Hepatocyte (in vitro differentiated cells): ENCODE measurements at regions not wholly inside any gene's neighbourhood (a gene's known extent, or its start where the extent isn't known, plus 50 kb on each side); places are given as distances from the start of the nearest gene placed in this dataset.
"Not testable (repeated sequence)": the region's sequence is repeated elsewhere in the genome, so short reads cannot be mapped to it uniquely, and the experiment has no call there.

Source experiments
- DNase-seq: peaks from one replicate; pipeline ENCODE4 v3.0.0-alpha.2; 2016; ENCODE audit warnings: low spot score
- H2AFZ ChIP-seq: fragments of 200-600 bp; sonication (generic); 2 replicates; pipeline ENCODE4 v1.6.0; 2016; ENCODE audit warnings: antibody characterized with exemption, mild to moderate bottlenecking
- H3K27ac ChIP-seq: fragments of 200-600 bp; sonication (generic); 2 replicates; pipeline ENCODE4 v1.5.1; 2016; ENCODE audit warnings: mild to moderate bottlenecking
- H3K27me3 ChIP-seq: fragments of 200-600 bp; sonication (generic); 2 replicates; pipeline ENCODE4 v1.6.1; 2016
- H3K36me3 ChIP-seq: fragments of 200-600 bp; sonication (generic); replicated peaks from 2 replicates; pipeline ENCODE4 v1.5.1; 2016; ENCODE audit warnings: low read depth; ENCODE audit not compliant: insufficient read depth
- H3K4me1 ChIP-seq: fragments of 200-600 bp; sonication (generic); 2 replicates; pipeline ENCODE4 v1.5.1; 2016; ENCODE audit warnings: mild to moderate bottlenecking, moderate library complexity; ENCODE audit not compliant: insufficient read depth
- H3K4me2 ChIP-seq: fragments of 200-600 bp; sonication (generic); 2 replicates; pipeline ENCODE4 v1.6.0; 2016
- H3K4me3 ChIP-seq: fragments of 200-600 bp; sonication (generic); 2 replicates; pipeline ENCODE4 v1.5.1; 2016; ENCODE audit warnings: mild to moderate bottlenecking
- H3K79me2 ChIP-seq: fragments of 200-600 bp; sonication (generic); 2 replicates; pipeline ENCODE4 v1.6.0; 2017; ENCODE audit warnings: mild to moderate bottlenecking
- H3K9me2 ChIP-seq: fragments of 200-600 bp; sonication (generic); replicated peaks from 2 replicates; pipeline ENCODE4 v1.6.0; 2017; ENCODE audit warnings: mild to moderate bottlenecking; ENCODE audit not compliant: insufficient read depth
- H3K9me3 ChIP-seq: fragments of 200-600 bp; sonication (generic); 2 replicates; pipeline ENCODE4 v1.5.1; 2016; ENCODE audit warnings: low read depth, mild to moderate bottlenecking
- H4K20me1 ChIP-seq: fragments of 200-600 bp; sonication (generic); 2 replicates; pipeline ENCODE4 v1.6.0; 2016; ENCODE audit warnings: mild to moderate bottlenecking; ENCODE audit not compliant: insufficient read depth, poor library complexity, severe bottlenecking
- CTCF ChIP-seq: fragments of 200-600 bp; sonication (generic); IDR thresholded peaks from 2 replicates; pipeline ENCODE4 v1.5.1; 2016; ENCODE audit warnings: antibody characterized with exemption, mild to moderate bottlenecking; ENCODE audit not compliant: poor library complexity
- EZH2 ChIP-seq: fragments of 200-600 bp; sonication (generic); IDR thresholded peaks from 2 replicates; pipeline ENCODE4 v1.6.1; 2016; ENCODE audit warnings: antibody characterized with exemption, mild to moderate bottlenecking, borderline replicate concordance
- EZH2phosphoT487 ChIP-seq: fragments of 200-600 bp; sonication (generic); IDR thresholded peaks from one replicate; pipeline ENCODE4 v1.6.1; 2018; ENCODE audit warnings: antibody characterized with exemption, mild to moderate bottlenecking, low read depth, moderate library complexity; ENCODE audit not compliant: unreplicated experiment, severe bottlenecking
- WGBS: methylation state at CpG from one replicate; pipeline ENCODE4 v1.1.6; 2016; ENCODE audit warnings: low lambda C conversion rate; ENCODE audit errors: missing lambda C conversion rate; 5-methylcytosine and 5-hydroxymethylcytosine counted together

- H3K4me1 ChIP-seq = no peaks in the 10 kb centered on the region
- TF ChIP-seq EZH2 (no peak), CTCF (no peak), EZH2phosphoT487 (no peak)
- no peaks in the 10 kb centered on the region for H4K20me1 ChIP-seq
- H3K4me3 ChIP-seq = no peak overlapping the region
- no peak overlapping the region for H2AFZ ChIP-seq
- H3K79me2 ChIP-seq = no peaks in the 10 kb centered on the region
- H3K36me3 ChIP-seq = no peaks in the 10 kb centered on the region
- WGBS = 77% methylated on average over 5 of the region's 5 CpGs
- no peak overlapping the region for H3K4me2 ChIP-seq
- H3K27me3 ChIP-seq = no peaks in the 10 kb centered on the region
- H3K9me2 ChIP-seq = no peaks in the 10 kb centered on the region
- no peak overlapping the region for H3K27ac ChIP-seq
- no peak for DNase-seq
- no peaks in the 10 kb centered on the region for H3K9me3 ChIP-seq
Observed at GRCh38 chr5:175335691-175336090, 108.3 kb downstream of the DRD1 start.

- H3K27me3 ChIP-seq, H3K27ac ChIP-seq, H4K20me1 ChIP-seq, H3K9me2 ChIP-seq, DNase-seq, H3K9me3 ChIP-seq, H3K4me2 ChIP-seq, H3K79me2 ChIP-seq, H3K4me1 ChIP-seq, H3K4me3 ChIP-seq, H3K36me3 ChIP-seq, H2AFZ ChIP-seq: not testable (repeated sequence)
- WGBS = 53% methylated on average over 14 of the region's 14 CpGs
Observed at GRCh38 chr5:175331173-175332036, 112.6 kb downstream of the DRD1 start.

- no peak overlapping the region for H2AFZ ChIP-seq
- no peaks in the 10 kb centered on the region for H3K4me1 ChIP-seq
- no peak overlapping the region for H3K4me2 ChIP-seq
- H3K9me2 ChIP-seq = no peaks in the 10 kb centered on the region
- H3K4me3 ChIP-seq = no peak overlapping the region
- H3K36me3 ChIP-seq = no peaks in the 10 kb centered on the region
- H3K27ac ChIP-seq = no peak overlapping the region
- no peak for TF ChIP-seq EZH2phosphoT487
- TF ChIP-seq CTCF = no peak
- TF ChIP-seq EZH2 = no peak
- DNase-seq = no peak
- H3K27me3 ChIP-seq = no peaks in the 10 kb centered on the region
- WGBS = 88% methylated on average over 6 of the region's 6 CpGs
- no peaks in the 10 kb centered on the region for H4K20me1 ChIP-seq
- H3K9me3 ChIP-seq = no peaks in the 10 kb centered on the region
- no peaks in the 10 kb centered on the region for H3K79me2 ChIP-seq
Observed at GRCh38 chr5:175329976-175330375, 114.0 kb downstream of the DRD1 start.

GRCh38 chr5:175328687-175329086 is 115.3 kb downstream of the DRD1 start:
- Histone ChIP-seq H3K4me1 (no peaks in the 10 kb centered on the region), H3K36me3 (no peaks in the 10 kb centered on the region), H3K27ac (no peak overlapping the region), H3K9me2 (no peaks in the 10 kb centered on the region), H3K9me3 (no peaks in the 10 kb centered on the region), H2AFZ (no peak overlapping the region), H3K4me2 (no peak overlapping the region), H3K4me3 (no peak overlapping the region), H3K27me3 (no peaks in the 10 kb centered on the region), H3K79me2 (no peaks in the 10 kb centered on the region), H4K20me1 (no peaks in the 10 kb centered on the region)
- no peak for DNase-seq
- WGBS = 90% methylated on average over 3 of the region's 3 CpGs
- TF ChIP-seq EZH2phosphoT487 = no peak
- no peak for TF ChIP-seq CTCF
- TF ChIP-seq EZH2 = no peak
